ENCODE measurements at regions not wholly inside any gene's neighbourhood (a gene's known extent, or its start where the extent isn't known, plus 50 kb on each side); places are given as distances from the start of the nearest gene placed in this dataset.

GRCh38 chr20:7540923-7541322 lies 399.3 kb downstream of the HAO1 start:
- H3K27me3 Mint-ChIP-seq (ENCODE audit: low read depth in 2 of 2): no peaks in the 10 kb centered on the region
- WGBS (ENCODE audit: insufficient coverage): 93% methylated on average over 1 of the region's 2 CpGs
- no peak overlapping the region for H3K27ac Mint-ChIP-seq
- H3K9me3 Mint-ChIP-seq: peaks cover 3 to 15% of the 10 kb centered on the region in 2 donors
- no peak overlapping the region for H3K4me3 Mint-ChIP-seq
- intact Hi-C loops (cut with micrococcal nuclease): no loop called here
- no peak for TF ChIP-seq CTCF (IDR thresholded peaks at IDR 0.05)
- no peaks in the 10 kb centered on the region for H3K9me3 ChIP-seq (ENCODE audit: control insufficient read depth, insufficient read depth, low read length)
- DNase-seq: no peak
- ATAC-seq: no peak
- no peaks in the 10 kb centered on the region for H3K4me1 Mint-ChIP-seq
- no peak overlapping the region for H3K27ac ChIP-seq (ENCODE audit: low read length)
- no peaks in the 10 kb centered on the region for H3K36me3 ChIP-seq (ENCODE audit: control insufficient read depth, insufficient read depth, low read length)
- H3K4me1 ChIP-seq (ENCODE audit: control insufficient read depth, insufficient read depth, low read length): no peaks in the 10 kb centered on the region
- no peaks in the 10 kb centered on the region for H3K27me3 ChIP-seq (ENCODE audit: control insufficient read depth, insufficient read depth, low read length)
- no peak overlapping the region for H3K4me3 ChIP-seq (ENCODE audit: low read length)
- H3K36me3 Mint-ChIP-seq: no peaks in the 10 kb centered on the region

- Mint-ChIP-seq H3K9me3 (peaks cover 5 to 9% of the 10 kb centered on the region in 2 donors), H3K36me3 (no peaks in the 10 kb centered on the region), H3K27ac (no peak overlapping the region), H3K4me1 (no peaks in the 10 kb centered on the region), H3K27me3 (ENCODE audit: low read depth in 2 of 2) (no peaks in the 10 kb centered on the region), H3K4me3 (no peak overlapping the region)
- TF ChIP-seq CTCF (IDR thresholded peaks at IDR 0.05): no peak
- H3K27ac ChIP-seq (ENCODE audit: low read length): no peak overlapping the region
- no peaks in the 10 kb centered on the region for H3K27me3 ChIP-seq (ENCODE audit: control insufficient read depth, insufficient read depth, low read length)
- DNase-seq (no peak), ATAC-seq (no peak)
- no peaks in the 10 kb centered on the region for H3K36me3 ChIP-seq (ENCODE audit: control insufficient read depth, insufficient read depth, low read length)
- WGBS (ENCODE audit: insufficient coverage): 78% methylated on average over 1 of the region's 3 CpGs
- H3K9me3 ChIP-seq (ENCODE audit: control insufficient read depth, insufficient read depth, low read length): no peaks in the 10 kb centered on the region
- H3K4me1 ChIP-seq (ENCODE audit: control insufficient read depth, insufficient read depth, low read length): no peaks in the 10 kb centered on the region
- H3K4me3 ChIP-seq (ENCODE audit: low read length): no peak overlapping the region
- intact Hi-C loops (cut with micrococcal nuclease): no loop called here
Measured at GRCh38 chr20:7571101-7571500, 369.2 kb downstream of the HAO1 start.

GRCh38 chr20:7571521-7572055 lies 368.7 kb downstream of the HAO1 start:
- no peak overlapping the region for H3K4me3 ChIP-seq (ENCODE audit: low read length)
- TF ChIP-seq CTCF (IDR thresholded peaks at IDR 0.05): no peak
- no peaks in the 10 kb centered on the region for H3K4me1 ChIP-seq (ENCODE audit: control insufficient read depth, insufficient read depth, low read length)

GRCh38 chr20:7579888-7580287 lies 360.4 kb downstream of the HAO1 start:
- intact Hi-C loops (cut with micrococcal nuclease): no loop called here
- peaks cover 3 to 7% of the 10 kb centered on the region in 2 donors for H3K9me3 Mint-ChIP-seq
- DNase-seq: no peak

More at GRCh38 chr20:7571521-7572055, 368.7 kb downstream of the HAO1 start:
- no peaks in the 10 kb centered on the region for H3K4me1 Mint-ChIP-seq
- Histone ChIP-seq H3K27me3 (ENCODE audit: control insufficient read depth, insufficient read depth, low read length) (no peaks in the 10 kb centered on the region), H3K27ac (ENCODE audit: low read length) (no peak overlapping the region), H3K36me3 (ENCODE audit: control insufficient read depth, insufficient read depth, low read length) (no peaks in the 10 kb centered on the region), H3K9me3 (ENCODE audit: control insufficient read depth, insufficient read depth, low read length) (no peaks in the 10 kb centered on the region)
- intact Hi-C loops (cut with micrococcal nuclease): no loop called here
- H3K36me3 Mint-ChIP-seq: no peaks in the 10 kb centered on the region
- ATAC-seq (no peak), DNase-seq (no peak)
- no peak overlapping the region for H3K27ac Mint-ChIP-seq
- H3K4me3 Mint-ChIP-seq: no peak overlapping the region
- H3K9me3 Mint-ChIP-seq: peaks cover 5 to 10% of the 10 kb centered on the region in 2 donors
- 76% methylated on average over 4 of the region's 5 CpGs for WGBS (ENCODE audit: insufficient coverage)
- H3K27me3 Mint-ChIP-seq (ENCODE audit: low read depth in 2 of 2): no peaks in the 10 kb centered on the region

More at GRCh38 chr20:7579888-7580287, 360.4 kb downstream of the HAO1 start:
- H3K4me3 Mint-ChIP-seq: no peak overlapping the region
- no peak overlapping the region for H3K4me3 ChIP-seq (ENCODE audit: low read length)
- no peaks in the 10 kb centered on the region for H3K9me3 ChIP-seq (ENCODE audit: control insufficient read depth, insufficient read depth, low read length)
- no peak for ATAC-seq
- no peak for TF ChIP-seq CTCF (IDR thresholded peaks at IDR 0.05)
- no peaks in the 10 kb centered on the region for H3K36me3 Mint-ChIP-seq
- no peaks in the 10 kb centered on the region for H3K4me1 Mint-ChIP-seq
- no peaks in the 10 kb centered on the region for H3K4me1 ChIP-seq (ENCODE audit: control insufficient read depth, insufficient read depth, low read length)
- no peak overlapping the region for H3K27ac ChIP-seq (ENCODE audit: low read length)
- H3K36me3 ChIP-seq (ENCODE audit: control insufficient read depth, insufficient read depth, low read length): no peaks in the 10 kb centered on the region
- WGBS (ENCODE audit: insufficient coverage): 77% methylated on average over 3 of the region's 3 CpGs
- H3K27ac Mint-ChIP-seq: no peak overlapping the region
- no peaks in the 10 kb centered on the region for H3K27me3 ChIP-seq (ENCODE audit: control insufficient read depth, insufficient read depth, low read length)
- no peaks in the 10 kb centered on the region for H3K27me3 Mint-ChIP-seq (ENCODE audit: low read depth in 2 of 2)

Data from natural killer cell (primary cell).